Stimulated activated naive B cell treated with anti-CD40 and anti-IgM and Interleukin-4, amounts not matched to agents 10 μg/mL and 1 μg/mL and 100 μg/mL, for 72 hours (primary cell): ENCODE measurements at regions not wholly inside any gene's neighbourhood (a gene's known extent, or its start where the extent isn't known, plus 50 kb on each side); places are given as distances from the start of the nearest gene placed in this dataset.

ENCODE experiments used
- ATAC-seq, 2 donors: fragments of 150-1000 bp; cut with Tn5 transposase; replicated peaks; 2 replicates each; pipeline ENCODE4 v1.10.0; 2021; ENCODE audit warnings: moderate library complexity in 1 of 2
- DNase-seq: peaks from one replicate; pipeline ENCODE4 v3.0.0; 2021
- H3K27ac Mint-ChIP-seq: one replicate; pipeline ENCODE4 v1.8.0; 2022; ENCODE audit warnings: mild to moderate bottlenecking, mixed read lengths
- H3K27me3 Mint-ChIP-seq, 2 donors: one replicate each; pipeline ENCODE4 v1.8.0; 2022; ENCODE audit warnings: mixed read lengths in 2 of 2
- H3K36me3 Mint-ChIP-seq, 2 donors: one replicate each; pipeline ENCODE4 v1.8.0; 2022; ENCODE audit warnings: mixed read lengths in 2 of 2, mild to moderate bottlenecking in 1 of 2
- H3K4me1 Mint-ChIP-seq, 2 donors: one replicate each; pipeline ENCODE4 v1.8.0; 2022; ENCODE audit warnings: mixed read lengths in 2 of 2, mild to moderate bottlenecking in 1 of 2
- H3K4me3 Mint-ChIP-seq, 2 donors: one replicate each; pipeline ENCODE4 v1.8.0; 2022; ENCODE audit warnings: mild to moderate bottlenecking in 2 of 2, mixed read lengths in 2 of 2, moderate library complexity in 1 of 2
- H3K9me3 Mint-ChIP-seq, 2 donors: one replicate each; pipeline ENCODE4 v1.8.0; 2022; ENCODE audit warnings: mixed read lengths in 2 of 2, mild to moderate bottlenecking in 1 of 2

DNA sequence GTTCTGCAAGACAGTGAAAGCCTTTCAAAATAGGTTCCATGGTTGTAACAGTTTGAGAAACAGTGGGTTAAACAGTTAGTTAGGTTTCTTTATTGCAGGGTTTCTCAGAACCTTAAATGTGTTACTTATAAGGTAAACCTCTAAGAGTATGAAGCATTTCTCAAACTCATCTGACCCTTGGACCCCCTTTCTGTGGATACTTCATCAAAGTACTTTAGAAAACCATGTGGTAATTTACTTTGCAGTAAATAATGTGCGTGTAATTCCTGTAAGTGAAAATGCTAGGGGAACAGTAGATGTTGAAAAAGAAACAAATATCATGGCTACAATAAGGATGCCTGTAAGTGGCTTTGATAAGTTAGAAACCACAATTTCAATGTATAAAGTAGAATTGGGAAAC, 354.6 kb upstream of the RARB start:
- no peak for ATAC-seq
- Mint-ChIP-seq H3K36me3 (no peaks in the 10 kb centered on the region), H3K27me3 (no peaks in the 10 kb centered on the region), H3K4me3 (no peak overlapping the region), H3K27ac (no peak overlapping the region), H3K9me3 (peaks cover 0 to 5% of the 10 kb centered on the region in 2 donors), H3K4me1 (no peaks in the 10 kb centered on the region)
- DNase-seq, result no peak

DNA sequence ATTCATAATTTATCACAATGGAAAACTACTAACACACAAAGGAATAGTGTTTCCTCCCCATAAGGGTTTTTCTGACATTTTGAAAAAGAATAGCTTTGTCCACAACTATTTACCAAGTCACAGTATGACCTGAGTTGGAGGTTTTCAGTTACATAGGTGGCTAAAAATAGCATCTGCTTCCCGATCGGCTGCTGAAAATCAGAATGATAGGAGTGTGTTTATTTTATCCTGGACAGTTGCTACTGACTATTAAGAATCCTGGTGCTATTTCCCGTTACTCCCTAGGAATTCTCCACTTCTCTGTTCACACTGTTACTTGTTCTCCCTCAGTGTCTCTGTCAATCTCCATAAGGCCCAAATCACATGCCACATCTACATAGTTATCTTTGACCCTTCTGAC, 353.9 kb upstream of the RARB start:
- H3K4me1 Mint-ChIP-seq, result no peaks in the 10 kb centered on the region
- no peak overlapping the region for H3K27ac Mint-ChIP-seq
- DNase-seq (no peak), ATAC-seq (no peak)
- peaks cover 0 to 5% of the 10 kb centered on the region in 2 donors for H3K9me3 Mint-ChIP-seq
- no peaks in the 10 kb centered on the region for H3K27me3 Mint-ChIP-seq
- no peak overlapping the region for H3K4me3 Mint-ChIP-seq
- H3K36me3 Mint-ChIP-seq, result no peaks in the 10 kb centered on the region

- no peak overlapping the region for H3K4me3 Mint-ChIP-seq
- H3K27ac Mint-ChIP-seq, result no peak overlapping the region
- no peaks in the 10 kb centered on the region for H3K36me3 Mint-ChIP-seq
- H3K9me3 Mint-ChIP-seq, result peaks cover 2 to 4% of the 10 kb centered on the region in 2 donors
- DNase-seq, result no peak
- H3K4me1 Mint-ChIP-seq, result no peaks in the 10 kb centered on the region
- no peaks in the 10 kb centered on the region for H3K27me3 Mint-ChIP-seq
- ATAC-seq, result no peak
These were observed 347.6 kb upstream of the RARB start for GRCh38 chr3:25080461-25080860.

- H3K4me3 Mint-ChIP-seq, result no peak overlapping the region
- no peaks in the 10 kb centered on the region for H3K36me3 Mint-ChIP-seq
- H3K27me3 Mint-ChIP-seq, result no peaks in the 10 kb centered on the region
- H3K9me3 Mint-ChIP-seq, result peaks cover 2 to 4% of the 10 kb centered on the region in 2 donors
- no peaks in the 10 kb centered on the region for H3K4me1 Mint-ChIP-seq
- DNase-seq (no peak), ATAC-seq (no peak)
- no peak overlapping the region for H3K27ac Mint-ChIP-seq
These were observed 344.0 kb upstream of the RARB start for GRCh38 chr3:25084016-25084415.

GRCh38 chr3:25086721-25087120, 341.3 kb upstream of the RARB start:
- ATAC-seq, result no peak
- H3K36me3 Mint-ChIP-seq, result no peaks in the 10 kb centered on the region

GRCh38 chr3:25088284-25088683, 339.8 kb upstream of the RARB start:
- DNase-seq (no peak), ATAC-seq (no peak)
- Mint-ChIP-seq H3K4me1 (no peaks in the 10 kb centered on the region), H3K4me3 (no peak overlapping the region), H3K36me3 (no peaks in the 10 kb centered on the region), H3K9me3 (peaks cover 0 to 2% of the 10 kb centered on the region in 2 donors), H3K27me3 (no peaks in the 10 kb centered on the region), H3K27ac (no peak overlapping the region)

More at GRCh38 chr3:25086721-25087120, 341.3 kb upstream of the RARB start:
- Mint-ChIP-seq H3K27ac (no peak overlapping the region), H3K9me3 (peaks cover 0 to 2% of the 10 kb centered on the region in 2 donors), H3K4me1 (no peaks in the 10 kb centered on the region), H3K4me3 (no peak overlapping the region), H3K27me3 (no peaks in the 10 kb centered on the region)
- DNase-seq, result no peak

- no peaks in the 10 kb centered on the region for H3K4me1 Mint-ChIP-seq
- no peak overlapping the region for H3K4me3 Mint-ChIP-seq
- H3K27me3 Mint-ChIP-seq, result no peaks in the 10 kb centered on the region
- no peaks in the 10 kb centered on the region for H3K36me3 Mint-ChIP-seq
- H3K9me3 Mint-ChIP-seq, result no peaks in the 10 kb centered on the region
- H3K27ac Mint-ChIP-seq, result no peak overlapping the region
- ATAC-seq (no peak), DNase-seq (no peak)
These were observed 337.2 kb upstream of the RARB start for GRCh38 chr3:25090698-25091453.

- H3K27me3 Mint-ChIP-seq, result no peaks in the 10 kb centered on the region
- H3K9me3 Mint-ChIP-seq, result no peaks in the 10 kb centered on the region
- DNase-seq, result no peak
- H3K4me3 Mint-ChIP-seq, result no peak overlapping the region
- H3K36me3 Mint-ChIP-seq, result no peaks in the 10 kb centered on the region
- H3K4me1 Mint-ChIP-seq, result no peaks in the 10 kb centered on the region
- no peak overlapping the region for H3K27ac Mint-ChIP-seq
- no peak for ATAC-seq
These were observed 336.1 kb upstream of the RARB start for GRCh38 chr3:25091934-25092333.

DNA sequence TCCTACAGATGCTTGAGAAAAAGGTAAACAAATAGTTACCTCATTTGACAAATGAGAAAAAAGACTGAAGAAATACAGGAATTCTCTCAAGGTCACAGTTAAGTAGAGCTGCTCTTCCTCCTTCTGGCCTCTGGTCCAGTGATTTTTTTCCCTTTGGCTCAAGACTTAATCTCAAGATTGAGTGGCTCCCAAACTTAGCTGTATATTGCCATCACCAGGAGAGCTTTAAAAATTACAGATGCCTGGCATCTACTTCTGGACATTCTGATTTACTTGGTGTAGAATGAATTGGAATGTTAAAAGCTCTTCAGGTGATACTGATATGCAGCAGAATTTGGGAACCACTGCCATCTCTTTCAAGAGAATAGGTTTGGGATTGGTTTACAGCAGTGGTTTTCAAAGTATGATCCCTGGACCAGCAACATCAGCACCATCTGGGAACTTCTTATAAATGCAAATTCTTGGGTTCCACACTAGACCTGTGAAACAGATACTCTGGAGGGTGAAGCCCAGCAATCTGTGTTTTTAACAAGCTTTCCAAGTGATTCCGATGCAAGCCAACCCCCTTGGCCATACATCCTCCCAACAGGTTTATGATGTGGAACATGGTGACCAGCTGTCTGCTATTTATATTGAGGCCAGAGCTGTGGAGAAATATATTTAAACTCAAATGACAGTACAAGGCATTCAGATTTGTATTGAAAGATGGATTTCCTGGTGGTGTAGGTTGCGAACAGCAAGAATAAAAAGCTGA, 333.0 kb upstream of the RARB start:
- Mint-ChIP-seq H3K36me3 (no peaks in the 10 kb centered on the region), H3K27me3 (no peaks in the 10 kb centered on the region), H3K27ac (no peak overlapping the region), H3K4me3 (no peak overlapping the region), H3K4me1 (no peaks in the 10 kb centered on the region), H3K9me3 (no peaks in the 10 kb centered on the region)
- ATAC-seq (no peak), DNase-seq (no peak)

GRCh38 chr3:25096536-25096935, 331.5 kb upstream of the RARB start:
- ATAC-seq (no peak), DNase-seq (no peak)
- Mint-ChIP-seq H3K27ac (no peak overlapping the region), H3K9me3 (no peaks in the 10 kb centered on the region), H3K4me1 (no peaks in the 10 kb centered on the region), H3K27me3 (no peaks in the 10 kb centered on the region), H3K4me3 (no peak overlapping the region), H3K36me3 (no peaks in the 10 kb centered on the region)

DNA sequence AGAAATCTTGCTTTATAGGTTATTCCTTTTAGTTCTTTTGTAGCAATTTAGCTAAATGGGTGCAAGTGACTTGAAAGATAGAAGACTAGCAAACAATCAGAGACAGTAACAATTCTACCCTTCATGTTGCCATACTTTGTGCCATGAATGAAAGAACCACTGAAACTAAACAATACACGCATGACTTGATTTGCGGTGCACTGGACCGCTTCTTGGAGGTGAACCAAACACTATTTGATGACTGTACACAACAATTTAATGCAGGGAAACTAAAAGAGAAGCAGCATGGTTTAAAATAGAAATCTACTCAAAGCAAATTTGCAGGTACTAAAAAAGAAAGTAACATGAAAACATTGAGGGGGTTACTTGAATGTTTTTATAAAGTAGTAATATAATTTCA, 331.0 kb upstream of the RARB start:
- ATAC-seq, result no peak
- Mint-ChIP-seq H3K4me3 (no peak overlapping the region), H3K27me3 (no peaks in the 10 kb centered on the region), H3K27ac (no peak overlapping the region), H3K9me3 (no peaks in the 10 kb centered on the region), H3K4me1 (no peaks in the 10 kb centered on the region), H3K36me3 (no peaks in the 10 kb centered on the region)
- no peak for DNase-seq

DNA sequence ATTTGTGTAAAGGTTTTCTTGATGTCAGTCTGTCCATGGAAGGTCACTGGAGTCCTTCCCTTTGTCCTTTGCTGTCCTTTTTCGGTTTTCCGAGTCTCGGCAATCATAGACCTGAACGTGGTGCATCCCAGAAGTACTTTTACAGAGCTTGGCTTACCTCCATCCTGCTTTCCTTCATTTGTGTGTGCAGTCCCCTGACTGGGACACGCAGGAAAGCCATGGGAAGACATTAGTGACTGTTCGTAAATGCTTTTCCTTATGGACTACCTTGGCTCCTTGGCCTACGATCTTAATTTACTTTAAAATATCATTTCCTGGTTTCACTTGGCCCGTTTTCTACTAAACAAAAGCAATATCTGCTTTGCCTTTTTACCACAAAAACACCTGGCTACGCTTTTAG, 328.4 kb upstream of the RARB start:
- H3K4me3 Mint-ChIP-seq, result no peak overlapping the region
- H3K27ac Mint-ChIP-seq, result no peak overlapping the region
- H3K36me3 Mint-ChIP-seq, result no peaks in the 10 kb centered on the region
- no peak for ATAC-seq
- H3K27me3 Mint-ChIP-seq, result no peaks in the 10 kb centered on the region
- no peak for DNase-seq
- no peaks in the 10 kb centered on the region for H3K9me3 Mint-ChIP-seq
- H3K4me1 Mint-ChIP-seq, result no peaks in the 10 kb centered on the region

- ATAC-seq (no peak), DNase-seq (no peak)
- Mint-ChIP-seq H3K36me3 (no peaks in the 10 kb centered on the region), H3K27me3 (no peaks in the 10 kb centered on the region), H3K9me3 (no peaks in the 10 kb centered on the region), H3K4me3 (no peak overlapping the region), H3K4me1 (no peaks in the 10 kb centered on the region), H3K27ac (no peak overlapping the region)
These were observed 324.7 kb upstream of the RARB start for GRCh38 chr3:25103391-25103790.

GRCh38 chr3:25107918-25108617, 320.0 kb upstream of the RARB start:
- Mint-ChIP-seq H3K4me3 (no peak overlapping the region), H3K4me1 (no peaks in the 10 kb centered on the region), H3K36me3 (no peaks in the 10 kb centered on the region), H3K27ac (no peak overlapping the region), H3K27me3 (no peaks in the 10 kb centered on the region), H3K9me3 (no peaks in the 10 kb centered on the region)
- no peak for ATAC-seq
- DNase-seq, result no peak

DNA sequence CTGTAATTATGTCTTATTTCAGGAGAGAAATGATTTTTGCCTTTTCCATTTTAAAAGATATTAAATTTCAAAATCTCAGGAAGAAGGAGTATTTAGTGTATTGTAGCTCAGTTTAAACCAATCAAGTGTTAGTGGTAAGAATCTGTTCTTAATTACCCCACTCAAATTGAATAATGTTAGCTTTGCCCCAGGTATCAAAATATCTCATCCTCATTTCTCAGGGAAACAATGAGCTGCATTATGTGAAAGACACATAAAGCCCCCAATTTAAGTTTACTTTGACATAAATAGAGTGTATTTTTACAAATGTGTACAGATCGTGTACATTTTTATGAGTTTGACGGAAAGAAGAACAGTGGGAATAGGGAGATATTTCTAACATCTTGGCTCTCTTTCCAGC, 317.4 kb upstream of the RARB start:
- H3K4me1 Mint-ChIP-seq, result no peaks in the 10 kb centered on the region
- ATAC-seq (no peak), DNase-seq (no peak)
- H3K27me3 Mint-ChIP-seq, result no peaks in the 10 kb centered on the region
- no peak overlapping the region for H3K4me3 Mint-ChIP-seq
- no peaks in the 10 kb centered on the region for H3K36me3 Mint-ChIP-seq
- no peak overlapping the region for H3K27ac Mint-ChIP-seq
- H3K9me3 Mint-ChIP-seq, result peaks cover 0 to 4% of the 10 kb centered on the region in 2 donors
